GM21786 (cell line): ENCODE measurements at regions not wholly inside any gene's neighbourhood (a gene's known extent, or its start where the extent isn't known, plus 50 kb on each side); places are given as distances from the start of the nearest gene placed in this dataset.
"Not testable (repeated sequence)": the region's sequence is repeated elsewhere in the genome, so short reads cannot be mapped to it uniquely, and the experiment has no call there.

Experiments used
- ATAC-seq: cut with Tn5 transposase; IDR thresholded peaks from one replicate; pipeline ENCODE4 v1.9.1; 2021; ENCODE audit not compliant: unreplicated experiment

DNA sequence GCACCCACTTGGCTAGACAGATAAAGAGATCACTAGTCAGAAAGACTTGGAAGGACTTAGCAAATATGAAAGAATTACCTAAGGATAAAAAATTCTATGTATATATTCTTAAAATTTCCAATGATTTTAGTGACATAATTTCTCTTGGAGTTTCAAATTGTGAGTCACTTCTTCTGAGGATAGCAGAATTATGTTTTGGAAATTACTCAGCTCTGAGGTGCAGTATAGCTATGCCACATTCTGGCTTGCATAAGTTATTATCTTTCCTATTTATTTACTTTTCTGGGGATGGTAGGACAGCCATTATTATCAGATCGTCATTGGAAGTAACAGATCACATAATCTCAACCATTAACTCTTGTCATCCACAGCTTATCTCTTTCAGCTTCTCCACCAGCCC, 853.5 kb downstream of the TRIML1 start:
- no peak for ATAC-seq

- ATAC-seq = no peak
Observed at GRCh38 chr4:188993871-188994270, 854.6 kb downstream of the TRIML1 start.

DNA sequence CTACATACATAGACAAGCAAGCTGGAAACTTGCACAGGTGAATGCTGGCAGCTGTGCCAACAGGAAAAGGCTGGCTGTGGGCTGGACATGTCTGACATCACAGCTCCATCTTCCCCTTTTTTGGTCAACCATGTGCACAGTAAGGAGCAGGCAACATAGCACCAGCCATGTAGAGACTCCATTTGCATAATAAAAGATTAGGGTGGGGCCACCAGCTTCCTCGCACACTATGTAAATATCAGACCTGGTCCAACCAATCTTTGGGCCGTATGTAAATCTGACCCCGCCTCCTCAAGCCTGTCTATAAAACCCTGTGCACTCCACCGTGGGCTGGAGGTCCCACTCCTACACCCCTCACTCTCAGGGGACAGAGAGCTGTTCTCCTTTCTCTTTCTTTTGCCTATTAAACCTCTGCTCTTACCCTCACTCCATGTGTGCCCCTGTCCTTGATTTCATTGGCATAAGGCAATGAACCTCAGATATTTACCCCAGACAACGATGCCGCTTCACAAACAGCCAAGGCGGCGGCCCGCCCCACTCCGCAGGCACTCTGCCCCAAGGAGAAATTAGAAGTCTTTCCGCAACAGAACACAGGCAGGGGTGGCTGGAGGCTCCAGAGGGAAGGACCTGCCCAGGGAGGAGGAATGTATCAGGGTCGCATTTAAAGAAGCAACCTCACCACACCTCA, 862.2 kb downstream of the TRIML1 start:
- ATAC-seq = no peak

DNA sequence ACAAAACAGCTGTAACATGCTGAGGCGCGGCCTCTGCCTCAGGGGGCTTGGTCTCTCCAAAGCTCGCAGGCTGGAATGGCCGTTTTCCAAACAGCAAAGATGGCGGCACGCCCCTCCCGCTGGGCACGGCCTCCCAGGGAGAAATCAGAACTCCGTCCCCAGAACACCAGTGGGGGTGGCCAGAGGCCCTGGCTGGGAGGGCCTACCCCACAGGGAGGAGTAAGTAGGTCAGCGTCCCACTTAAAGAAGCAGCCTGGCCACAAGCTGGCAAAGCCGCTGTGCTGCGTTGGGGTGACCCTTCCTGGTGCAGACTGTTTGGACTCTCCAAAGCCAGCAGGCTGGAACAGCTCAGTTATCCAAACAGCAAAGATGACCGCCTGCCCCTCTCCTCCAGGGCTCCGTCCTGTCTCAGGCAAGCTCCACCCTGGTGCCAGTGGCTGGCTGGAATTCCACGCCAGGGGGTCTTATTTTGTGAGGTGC, 862.8 kb downstream of the TRIML1 start:
- ATAC-seq = no peak

- ATAC-seq = no peak
Observed at GRCh38 chr4:189002475-189002874, 863.2 kb downstream of the TRIML1 start.

DNA sequence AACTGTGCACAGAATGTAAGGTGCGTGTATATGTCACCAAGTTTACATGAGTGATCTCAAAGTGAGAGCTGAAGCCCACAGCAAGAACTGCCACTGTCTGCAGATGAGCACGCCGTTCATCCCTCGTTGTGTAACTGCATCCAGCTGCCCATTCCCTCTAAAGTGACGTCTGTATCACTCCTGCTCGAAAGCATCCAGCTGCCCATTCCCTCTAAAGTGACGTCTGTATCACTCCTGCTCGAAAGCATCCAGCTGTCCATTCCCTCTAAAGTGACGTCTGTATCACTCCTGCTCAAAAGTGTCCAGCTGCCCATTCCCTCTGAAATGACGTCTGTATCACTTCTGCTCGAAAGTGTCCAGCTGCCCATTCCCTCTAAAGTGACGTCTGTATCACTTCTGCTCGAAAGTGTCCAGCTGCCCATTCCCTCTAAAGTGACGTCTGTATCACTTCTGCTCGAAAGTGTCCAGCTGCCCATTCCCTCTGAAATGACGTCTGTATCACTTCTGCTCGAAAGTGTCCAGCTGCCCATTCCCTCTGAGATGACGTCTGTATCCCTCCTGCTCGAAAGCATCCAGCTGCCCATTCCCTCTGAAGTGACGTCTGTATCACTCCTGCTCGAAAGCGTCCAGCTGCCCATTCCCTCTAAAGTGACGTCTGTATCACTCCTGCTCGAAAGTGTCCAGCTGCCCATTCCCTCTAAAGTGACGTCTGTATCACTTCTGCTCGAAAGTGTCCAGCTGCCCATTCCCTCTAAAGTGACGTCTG, 871.4 kb downstream of the TRIML1 start:
- not testable (repeated sequence) for ATAC-seq

DNA sequence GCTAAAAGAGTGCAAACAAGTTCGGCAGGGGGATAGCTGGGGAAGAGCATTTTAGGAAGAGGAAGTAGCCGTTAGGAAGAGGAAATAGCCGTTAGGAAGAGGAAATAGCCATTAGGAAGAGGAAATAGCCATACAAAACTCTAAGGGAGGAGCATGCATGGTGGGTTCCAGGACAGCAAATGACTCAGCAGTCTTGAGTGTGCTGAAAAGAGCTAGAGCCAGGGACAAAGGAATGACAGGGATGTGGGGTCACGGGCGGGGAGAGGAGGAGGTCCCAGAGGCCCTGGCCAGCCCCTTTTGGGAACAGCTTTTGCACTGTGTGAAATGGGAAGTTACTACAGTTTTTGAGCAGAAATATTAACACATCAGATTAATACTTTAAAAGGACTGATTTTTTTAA, 882.6 kb downstream of the TRIML1 start:
- ATAC-seq = no peak

- ATAC-seq = no peak
Observed at GRCh38 chr4:189022440-189023035, 883.3 kb downstream of the TRIML1 start.

DNA sequence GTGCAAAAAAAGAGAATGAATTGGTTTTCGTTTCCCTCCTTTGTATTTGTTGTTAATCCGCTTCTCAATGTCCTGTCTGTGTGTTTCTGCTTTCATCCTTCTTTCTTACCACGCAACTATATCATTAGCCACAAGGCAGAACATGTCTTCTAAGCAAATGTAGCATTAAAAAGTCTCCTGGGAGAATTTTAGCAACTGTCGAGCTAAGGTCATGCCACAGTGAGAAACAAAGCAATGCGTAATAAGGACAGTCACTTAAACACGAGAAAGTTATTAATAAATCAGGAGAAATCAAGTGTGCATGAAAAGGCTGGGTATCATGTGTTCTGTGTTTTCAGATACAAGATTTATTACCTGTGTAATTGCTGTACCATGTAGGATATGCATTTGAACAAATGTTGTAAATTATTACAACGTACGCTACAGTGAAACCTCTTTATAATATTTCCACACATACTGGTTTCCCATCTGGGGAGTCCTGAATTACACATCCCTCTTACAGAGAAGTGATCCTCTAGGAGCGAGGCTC, 890.8 kb downstream of the TRIML1 start:
- no peak for ATAC-seq

GRCh38 chr4:189032606-189033338, 893.5 kb downstream of the TRIML1 start:
- no peak for ATAC-seq

DNA sequence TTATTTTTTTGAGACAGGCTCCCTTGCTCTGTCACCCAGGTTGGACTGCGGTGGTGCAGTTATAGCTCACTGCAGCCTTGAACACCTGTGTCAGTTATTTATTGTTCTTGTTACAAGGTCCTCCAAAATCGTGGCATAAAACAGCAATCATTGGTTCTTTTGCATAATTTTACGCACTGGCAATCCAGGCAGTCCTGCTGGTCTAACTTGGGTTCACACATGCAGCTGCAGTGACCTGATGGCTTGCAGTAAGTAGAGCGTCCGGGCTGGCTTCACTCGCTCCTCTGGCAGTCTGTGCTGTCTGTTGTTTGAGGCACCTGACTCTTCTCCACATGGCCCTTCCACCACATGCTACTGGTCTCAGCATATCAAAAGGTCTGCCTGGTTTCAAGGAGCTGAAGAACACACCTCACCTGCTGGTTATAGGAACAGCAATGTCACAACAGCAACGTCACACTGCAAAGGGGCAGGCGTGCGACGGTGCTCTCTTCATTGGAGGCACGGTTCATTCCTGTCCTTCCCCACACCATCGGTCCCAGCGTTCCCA, 894.6 kb downstream of the TRIML1 start:
- ATAC-seq = no peak

- no peak for ATAC-seq
Observed at GRCh38 chr4:189035091-189035490, 895.9 kb downstream of the TRIML1 start.

GRCh38 chr4:189035654-189036053, 896.4 kb downstream of the TRIML1 start:
- ATAC-seq = no peak

GRCh38 chr4:189036906-189037305, 897.7 kb downstream of the TRIML1 start:
- no peak for ATAC-seq

DNA sequence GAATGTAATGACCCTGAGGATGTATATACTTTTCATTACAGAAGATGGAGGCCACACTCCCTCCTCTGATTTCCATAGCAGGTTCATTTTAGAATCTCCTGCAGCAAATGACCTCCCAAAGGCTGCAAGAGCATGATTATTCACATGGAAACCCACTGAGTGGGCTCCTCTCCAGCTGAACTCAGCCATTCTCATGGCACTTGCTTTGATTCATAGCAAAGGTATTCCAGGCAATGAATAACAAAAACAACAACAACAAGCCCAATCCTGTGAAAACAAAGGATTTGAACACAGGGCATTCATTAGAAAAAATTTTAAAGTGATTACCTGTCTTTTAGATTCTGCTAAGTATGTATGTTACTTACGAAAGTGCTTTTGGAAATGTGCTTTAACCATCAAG, 894.0 kb upstream of the FRG1 start:
- ATAC-seq = no peak

GRCh38 chr4:189048119-189048518, 892.6 kb upstream of the FRG1 start:
- ATAC-seq = no peak

DNA sequence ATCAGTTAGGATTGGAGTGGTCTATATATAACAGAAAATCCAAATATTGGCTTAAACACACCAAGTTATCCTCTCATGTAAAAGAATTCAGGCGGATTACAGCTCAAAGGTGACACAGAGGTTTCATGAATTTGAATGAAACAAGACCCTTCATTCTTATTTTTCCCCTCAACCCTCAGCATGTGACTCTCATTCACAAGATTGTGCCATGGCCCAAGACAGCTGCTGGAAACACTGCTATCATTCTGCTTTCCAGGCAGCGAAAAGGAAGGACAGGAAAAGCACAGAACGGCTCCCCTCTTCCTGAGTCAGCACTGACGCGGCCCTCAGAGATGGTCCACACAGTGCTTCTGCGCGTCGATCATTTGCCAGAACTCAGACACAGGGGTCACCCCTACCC, 891.0 kb upstream of the FRG1 start:
- no peak for ATAC-seq

GRCh38 chr4:189050643-189051042, 890.0 kb upstream of the FRG1 start:
- no peak for ATAC-seq

DNA sequence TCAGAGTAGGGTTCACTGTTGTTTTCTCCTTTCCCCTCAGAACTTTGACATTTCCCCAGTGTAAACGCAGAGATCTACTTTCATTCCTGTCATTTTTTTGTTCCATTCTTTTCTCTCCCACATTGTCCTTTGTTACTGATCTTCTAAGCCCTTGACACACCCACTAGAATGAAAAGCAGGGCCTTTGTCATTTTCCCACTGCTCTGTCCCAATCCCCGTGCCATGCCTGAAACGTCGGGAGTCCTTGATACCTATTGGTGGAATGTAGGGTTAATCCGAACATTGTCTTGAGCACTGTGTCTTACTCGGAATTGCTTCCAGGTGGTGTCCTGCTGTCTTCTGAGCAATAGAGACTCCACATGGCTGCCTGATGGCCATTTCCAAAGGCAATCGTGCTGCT, 887.1 kb upstream of the FRG1 start:
- no peak for ATAC-seq

DNA sequence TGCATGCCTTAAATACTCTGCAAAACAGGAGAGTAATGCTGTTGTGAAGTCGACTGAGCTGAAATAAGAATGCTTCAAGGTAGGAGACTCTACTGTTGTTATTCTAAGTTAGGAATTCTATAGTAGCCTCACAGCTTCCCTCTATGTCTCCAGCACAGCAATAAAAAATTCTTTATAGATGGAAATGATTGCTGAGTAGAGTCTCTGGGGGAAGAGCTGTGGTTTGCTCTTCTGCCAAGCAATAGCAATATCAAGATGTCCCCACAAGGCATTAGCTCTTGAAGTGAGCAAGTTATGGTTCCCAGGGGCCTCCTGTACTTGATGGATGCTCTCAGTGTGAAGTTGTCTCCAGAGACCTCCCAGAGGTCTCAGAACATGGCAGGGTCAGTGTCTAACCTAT, 880.6 kb upstream of the FRG1 start:
- no peak for ATAC-seq
